A673 (cell line): ENCODE measurements at regions not wholly inside any gene's neighbourhood (a gene's known extent, or its start where the extent isn't known, plus 50 kb on each side); places are given as distances from the start of the nearest gene placed in this dataset.

Source experiments
- CTCF ChIP-seq: fragments of 300-800, 200-600 bp; sonication (generic); conservative IDR thresholded peaks from 2 replicates; pipeline ENCODE4 v1.5.1; 2017; ENCODE audit warnings: low read depth, mild to moderate bottlenecking, antibody characterized with exemption, low read length, moderate library complexity, mixed read lengths
- EZH2 ChIP-seq: fragments of 200-600 bp; sonication (generic); IDR thresholded peaks from 2 replicates; pipeline ENCODE4 v1.6.1; 2017; ENCODE audit warnings: borderline replicate concordance, low read depth, mild to moderate bottlenecking, mixed read lengths, antibody characterized with exemption, low read length; ENCODE audit not compliant: poor library complexity, severe bottlenecking

- TF ChIP-seq EZH2 (no peak), CTCF (no peak)
These were observed 160.2 kb upstream of the SPIN4 start for GRCh38 chrX:63511361-63511760.
